Gastroesophageal sphincter (tissue), 3 donors: ENCODE measurements at regions not wholly inside any gene's neighbourhood (a gene's known extent, or its start where the extent isn't known, plus 50 kb on each side); places are given as distances from the start of the nearest gene placed in this dataset.

ENCODE experiments used
- EP300 ChIP-seq: sonication (generic); formaldehyde crosslinking; IDR thresholded peaks from one replicate; pipeline ENCODE4 v1.6.1; 2017; ENCODE audit warnings: antibody characterized with exemption, mild to moderate bottlenecking
- POLR2A ChIP-seq, 2 donors: fragments of 450-650 bp; IDR thresholded peaks; one replicate each; pipeline ENCODE4 v1.6.1; 2017; ENCODE audit warnings: antibody characterized with exemption in 2 of 2, mild to moderate bottlenecking in 2 of 2, moderate library complexity in 1 of 2
- POLR2AphosphoS5 ChIP-seq: sonication (generic); formaldehyde crosslinking; IDR thresholded peaks from one replicate; pipeline ENCODE4 v1.6.1; 2017; ENCODE audit warnings: antibody characterized with exemption
- TF ChIP-seq, protein P1 (sequence below), 4 experiments: fragments of 200-600 bp in 2 of 4; fragments of 450-650 bp in 2 of 4; sonication (generic) in 1 of 4; IDR thresholded peaks; one replicate each; pipeline ENCODE4 v1.5.1; 2017 to 2019; ENCODE audit warnings: antibody characterized with exemption in 4 of 4, mild to moderate bottlenecking in 2 of 4, moderate library complexity in 2 of 4

DNA sequence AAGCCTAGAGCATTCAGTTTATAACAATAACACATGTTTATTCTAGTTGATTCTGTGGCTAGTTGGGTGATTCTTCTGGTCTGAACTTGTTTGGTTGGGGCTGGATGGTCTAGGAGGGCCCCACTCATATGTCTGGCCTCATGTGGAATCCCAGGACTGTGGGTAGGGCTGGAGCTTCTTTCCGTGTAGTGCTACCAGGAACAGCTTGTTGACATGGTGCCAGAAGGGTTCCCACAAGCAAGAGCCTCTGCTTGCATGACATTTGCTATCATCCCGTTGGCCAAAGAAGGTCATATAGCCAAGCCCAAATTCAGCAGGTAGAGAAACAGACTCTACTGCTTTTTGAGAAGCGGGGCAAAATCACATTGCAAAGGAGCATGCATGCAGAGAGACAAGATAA, 67.6 kb upstream of the PPP2R5A start:
- TF ChIP-seq EP300 (no peak), POLR2A (IDR thresholded peaks at IDR 0.05) (no peak), POLR2AphosphoS5 (no peak)
- TF ChIP-seq, protein P1, sequence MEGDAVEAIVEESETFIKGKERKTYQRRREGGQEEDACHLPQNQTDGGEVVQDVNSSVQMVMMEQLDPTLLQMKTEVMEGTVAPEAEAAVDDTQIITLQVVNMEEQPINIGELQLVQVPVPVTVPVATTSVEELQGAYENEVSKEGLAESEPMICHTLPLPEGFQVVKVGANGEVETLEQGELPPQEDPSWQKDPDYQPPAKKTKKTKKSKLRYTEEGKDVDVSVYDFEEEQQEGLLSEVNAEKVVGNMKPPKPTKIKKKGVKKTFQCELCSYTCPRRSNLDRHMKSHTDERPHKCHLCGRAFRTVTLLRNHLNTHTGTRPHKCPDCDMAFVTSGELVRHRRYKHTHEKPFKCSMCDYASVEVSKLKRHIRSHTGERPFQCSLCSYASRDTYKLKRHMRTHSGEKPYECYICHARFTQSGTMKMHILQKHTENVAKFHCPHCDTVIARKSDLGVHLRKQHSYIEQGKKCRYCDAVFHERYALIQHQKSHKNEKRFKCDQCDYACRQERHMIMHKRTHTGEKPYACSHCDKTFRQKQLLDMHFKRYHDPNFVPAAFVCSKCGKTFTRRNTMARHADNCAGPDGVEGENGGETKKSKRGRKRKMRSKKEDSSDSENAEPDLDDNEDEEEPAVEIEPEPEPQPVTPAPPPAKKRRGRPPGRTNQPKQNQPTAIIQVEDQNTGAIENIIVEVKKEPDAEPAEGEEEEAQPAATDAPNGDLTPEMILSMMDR (IDR thresholded peaks at IDR 0.05): no peak
